ENCODE measurements at regions not wholly inside any gene's neighbourhood (a gene's known extent, or its start where the extent isn't known, plus 50 kb on each side); places are given as distances from the start of the nearest gene placed in this dataset.

GRCh38 chr9:115733318-115734110, 420.1 kb upstream of the PAPPA start:
- peak; percentile 9 for DNase-seq (ENCODE audit: low read depth)

- peak; percentile 74 for DNase-seq (ENCODE audit: low read depth)
These were observed 414.3 kb upstream of the PAPPA start for GRCh38 chr9:115739096-115739875.

- DNase-seq (ENCODE audit: low read depth): no peak
These were observed 412.6 kb upstream of the PAPPA start for GRCh38 chr9:115740986-115741385.

GRCh38 chr9:115743709-115744605, 409.6 kb upstream of the PAPPA start:
- no peak for DNase-seq (ENCODE audit: low read depth)

- no peak for DNase-seq (ENCODE audit: low read depth)
These were observed 407.1 kb upstream of the PAPPA start for GRCh38 chr9:115746496-115746895.

- no peak for DNase-seq (ENCODE audit: low read depth)
These were observed 405.9 kb upstream of the PAPPA start for GRCh38 chr9:115747731-115748130.

GRCh38 chr9:115756736-115757135, 396.9 kb upstream of the PAPPA start:
- DNase-seq (ENCODE audit: low read depth): no peak

- peak; percentile 30 for DNase-seq (ENCODE audit: low read depth)
These were observed 396.1 kb upstream of the PAPPA start for GRCh38 chr9:115757461-115757860.

GRCh38 chr9:115758441-115758840, 395.1 kb upstream of the PAPPA start:
- DNase-seq (ENCODE audit: low read depth): peak; percentile 58

- DNase-seq (ENCODE audit: low read depth): no peak
These were observed 394.2 kb upstream of the PAPPA start for GRCh38 chr9:115759426-115759825.

- DNase-seq (ENCODE audit: low read depth): peak; percentile 25
These were observed 388.9 kb upstream of the PAPPA start for GRCh38 chr9:115764645-115765044.

- no peak for DNase-seq (ENCODE audit: low read depth)
These were observed 388.5 kb upstream of the PAPPA start for GRCh38 chr9:115765060-115765459.

GRCh38 chr9:115766370-115766955, 387.1 kb upstream of the PAPPA start:
- no peak for DNase-seq (ENCODE audit: low read depth)

- DNase-seq (ENCODE audit: low read depth): peak; percentile 54
These were observed 383.1 kb upstream of the PAPPA start for GRCh38 chr9:115770521-115770920.

- DNase-seq (ENCODE audit: low read depth): no peak
These were observed 377.9 kb upstream of the PAPPA start for GRCh38 chr9:115775659-115776058.

- no peak for DNase-seq (ENCODE audit: low read depth)
These were observed 376.0 kb upstream of the PAPPA start for GRCh38 chr9:115777610-115778009.

- no peak for DNase-seq (ENCODE audit: low read depth)
These were observed 372.4 kb upstream of the PAPPA start for GRCh38 chr9:115781070-115781736.

GRCh38 chr9:115786321-115786720, 367.3 kb upstream of the PAPPA start:
- no peak for DNase-seq (ENCODE audit: low read depth)

GRCh38 chr9:115790520-115790919, 363.1 kb upstream of the PAPPA start:
- no peak for DNase-seq (ENCODE audit: low read depth)

GRCh38 chr9:115794921-115795475, 358.6 kb upstream of the PAPPA start:
- DNase-seq (ENCODE audit: low read depth): no peak

GRCh38 chr9:115799734-115800133, 353.9 kb upstream of the PAPPA start:
- DNase-seq (ENCODE audit: low read depth): no peak

Data from RPMI7951 (cell line).